CD4-positive, alpha-beta T cell treated with Interleukin-1 beta for 1 hour (primary cell): ENCODE measurements at regions not wholly inside any gene's neighbourhood (a gene's known extent, or its start where the extent isn't known, plus 50 kb on each side); places are given as distances from the start of the nearest gene placed in this dataset.

Experiments
- DNase-seq, 2 donors: peaks; one replicate each; pipeline ENCODE4 v3.0.0-alpha.2; 2020 to 2022

- DNase-seq: no peak
Measured at GRCh38 chr2:198479065-198479464, 674.7 kb downstream of the PLCL1 start.

GRCh38 chr2:198478361-198478760, 674.0 kb downstream of the PLCL1 start:
- no peak for DNase-seq

- no peak for DNase-seq
Measured at GRCh38 chr2:198476007-198476406, 671.6 kb downstream of the PLCL1 start.

GRCh38 chr2:198471291-198471690, 666.9 kb downstream of the PLCL1 start:
- DNase-seq: no peak

- no peak for DNase-seq
Measured at GRCh38 chr2:198468136-198468535, 663.7 kb downstream of the PLCL1 start.

GRCh38 chr2:198465970-198466369, 661.6 kb downstream of the PLCL1 start:
- DNase-seq: no peak

- no peak for DNase-seq
Measured at GRCh38 chr2:198456418-198456817, 652.0 kb downstream of the PLCL1 start.

- DNase-seq: no peak
Measured at GRCh38 chr2:198453866-198454265, 649.5 kb downstream of the PLCL1 start.

GRCh38 chr2:198452327-198452726, 647.9 kb downstream of the PLCL1 start:
- no peak for DNase-seq

GRCh38 chr2:198448789-198449188, 644.4 kb downstream of the PLCL1 start:
- DNase-seq: no peak

- DNase-seq: no peak
Measured at GRCh38 chr2:198444800-198445287, 640.5 kb downstream of the PLCL1 start.

GRCh38 chr2:198441901-198442300, 637.5 kb downstream of the PLCL1 start:
- no peak for DNase-seq

GRCh38 chr2:198441246-198441645, 636.9 kb downstream of the PLCL1 start:
- no peak for DNase-seq

- no peak for DNase-seq
Measured at GRCh38 chr2:198440833-198441232, 636.4 kb downstream of the PLCL1 start.

GRCh38 chr2:198438331-198438730, 633.9 kb downstream of the PLCL1 start:
- DNase-seq: no peak

- no peak for DNase-seq
Measured at GRCh38 chr2:198424112-198424511, 619.7 kb downstream of the PLCL1 start.

GRCh38 chr2:198417836-198418235, 613.4 kb downstream of the PLCL1 start:
- no peak for DNase-seq

GRCh38 chr2:198414976-198415375, 610.6 kb downstream of the PLCL1 start:
- DNase-seq: no peak

GRCh38 chr2:198411936-198412335, 607.5 kb downstream of the PLCL1 start:
- DNase-seq: no peak

- no peak for DNase-seq
Measured at GRCh38 chr2:198408171-198408570, 603.8 kb downstream of the PLCL1 start.

GRCh38 chr2:198405311-198405710, 600.9 kb downstream of the PLCL1 start:
- no peak for DNase-seq

- no peak for DNase-seq
Measured at GRCh38 chr2:198401644-198402043, 597.3 kb downstream of the PLCL1 start.

GRCh38 chr2:198400999-198401398, 596.6 kb downstream of the PLCL1 start:
- DNase-seq: no peak

GRCh38 chr2:198394208-198394607, 589.8 kb downstream of the PLCL1 start:
- no peak for DNase-seq

- DNase-seq: no peak
Measured at GRCh38 chr2:198390670-198391069, 586.3 kb downstream of the PLCL1 start.

GRCh38 chr2:198387677-198388076, 583.3 kb downstream of the PLCL1 start:
- DNase-seq: no peak
